ENCODE measurements at regions not wholly inside any gene's neighbourhood (a gene's known extent, or its start where the extent isn't known, plus 50 kb on each side); places are given as distances from the start of the nearest gene placed in this dataset.
A peak's percentile ranks its signal among the peaks of the same experiment; 100 is the strongest.

DNA sequence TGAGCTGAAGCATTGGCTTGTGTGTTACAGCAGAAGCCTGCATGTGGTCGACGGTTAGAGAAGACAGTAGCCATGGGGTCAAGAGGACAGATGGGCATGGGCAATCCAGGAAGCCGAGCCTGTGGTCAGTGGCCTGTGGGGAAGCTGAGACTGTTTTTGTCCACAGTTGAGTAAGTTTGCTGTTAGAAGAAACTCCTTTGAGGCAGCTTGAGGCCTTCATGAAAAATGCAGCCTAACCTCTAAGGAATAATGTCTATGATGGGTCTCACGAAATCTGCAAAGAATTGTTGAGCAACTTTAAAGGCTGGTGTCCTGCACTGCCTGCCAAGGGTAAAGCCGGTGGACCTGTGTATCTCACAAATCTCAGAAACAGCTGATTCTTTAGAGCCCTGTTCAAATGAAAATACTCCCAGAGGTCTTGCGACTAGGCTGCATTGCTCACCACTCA is 322.4 kb downstream of the SETD4 start:
- no peak overlapping the region for H3K4me3 ChIP-seq (ENCODE audit: low read depth, low read length)
- TF ChIP-seq, protein P1, sequence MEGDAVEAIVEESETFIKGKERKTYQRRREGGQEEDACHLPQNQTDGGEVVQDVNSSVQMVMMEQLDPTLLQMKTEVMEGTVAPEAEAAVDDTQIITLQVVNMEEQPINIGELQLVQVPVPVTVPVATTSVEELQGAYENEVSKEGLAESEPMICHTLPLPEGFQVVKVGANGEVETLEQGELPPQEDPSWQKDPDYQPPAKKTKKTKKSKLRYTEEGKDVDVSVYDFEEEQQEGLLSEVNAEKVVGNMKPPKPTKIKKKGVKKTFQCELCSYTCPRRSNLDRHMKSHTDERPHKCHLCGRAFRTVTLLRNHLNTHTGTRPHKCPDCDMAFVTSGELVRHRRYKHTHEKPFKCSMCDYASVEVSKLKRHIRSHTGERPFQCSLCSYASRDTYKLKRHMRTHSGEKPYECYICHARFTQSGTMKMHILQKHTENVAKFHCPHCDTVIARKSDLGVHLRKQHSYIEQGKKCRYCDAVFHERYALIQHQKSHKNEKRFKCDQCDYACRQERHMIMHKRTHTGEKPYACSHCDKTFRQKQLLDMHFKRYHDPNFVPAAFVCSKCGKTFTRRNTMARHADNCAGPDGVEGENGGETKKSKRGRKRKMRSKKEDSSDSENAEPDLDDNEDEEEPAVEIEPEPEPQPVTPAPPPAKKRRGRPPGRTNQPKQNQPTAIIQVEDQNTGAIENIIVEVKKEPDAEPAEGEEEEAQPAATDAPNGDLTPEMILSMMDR (IDR thresholded peaks at IDR 0.05; ENCODE audit: insufficient read depth, low read depth, low read length) = no peak
- DNase-seq (ENCODE audit: low read depth) = peak; percentile 72

DNA sequence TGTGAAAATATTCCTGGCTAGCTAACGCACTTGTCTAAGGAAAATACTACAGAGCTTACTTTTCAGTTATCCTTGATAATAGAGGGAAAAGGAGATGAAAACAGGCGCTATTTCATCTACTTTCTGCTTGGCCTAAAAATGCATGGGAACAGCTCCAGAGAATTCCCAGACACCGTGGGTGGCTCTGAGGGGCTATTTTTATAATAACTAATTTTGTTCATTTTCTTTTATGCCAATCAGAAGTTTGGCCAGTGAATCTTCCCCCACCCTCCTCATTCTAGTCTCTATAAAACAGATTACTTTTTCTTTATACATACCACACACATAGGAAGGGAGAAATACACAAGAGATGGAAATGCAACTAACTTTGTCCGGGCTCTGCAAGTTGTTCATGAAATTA is 322.9 kb downstream of the SETD4 start:
- DNase-seq (ENCODE audit: low read depth) = no peak
- H3K4me3 ChIP-seq (ENCODE audit: low read depth, low read length) = no peak overlapping the region
- TF ChIP-seq, protein P1 (IDR thresholded peaks at IDR 0.05; ENCODE audit: insufficient read depth, low read depth, low read length) = no peak

DNA sequence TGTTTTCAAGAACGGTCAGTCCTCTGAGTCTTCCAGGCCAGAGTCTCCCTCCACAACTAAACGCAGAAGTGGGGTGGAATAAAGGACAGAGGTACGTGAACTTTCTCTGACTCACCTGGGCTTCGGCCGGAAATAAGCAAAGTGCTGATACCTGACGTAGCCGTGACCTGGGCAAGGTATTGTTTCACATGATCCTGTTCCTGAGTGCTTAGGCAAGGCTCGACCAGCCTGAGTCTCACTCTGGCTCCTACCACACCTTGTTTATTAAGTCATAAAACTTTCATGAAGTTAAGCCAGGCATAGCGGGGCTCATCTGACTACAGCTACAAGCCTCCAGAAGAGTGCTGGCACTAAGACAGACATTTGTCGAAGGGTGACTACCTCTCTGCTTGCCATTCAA is 327.5 kb downstream of the SETD4 start:
- TF ChIP-seq, protein P1 (IDR thresholded peaks at IDR 0.05; ENCODE audit: insufficient read depth, low read depth, low read length) = no peak
- no peak overlapping the region for H3K4me3 ChIP-seq (ENCODE audit: low read depth, low read length)

DNA sequence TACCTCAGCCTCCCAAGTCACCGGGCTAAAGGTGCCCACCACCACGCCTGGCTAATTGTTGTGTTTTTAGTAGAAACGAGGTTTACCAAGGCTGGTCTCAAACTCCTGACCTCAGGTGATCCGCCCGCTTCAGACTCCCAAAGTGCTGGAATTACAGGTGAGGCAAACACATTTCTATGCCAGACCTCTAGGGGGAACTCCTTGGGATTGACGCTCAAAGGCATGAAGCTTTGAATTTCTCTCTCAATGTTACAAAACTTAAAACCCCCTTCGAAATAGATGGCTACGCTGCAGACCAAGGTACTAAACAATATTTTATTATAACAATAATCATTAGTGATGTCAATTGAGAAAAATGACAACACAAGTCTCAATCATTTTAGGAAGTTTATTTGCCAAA is 330.0 kb downstream of the SETD4 start:
- no peak overlapping the region for H3K4me3 ChIP-seq (ENCODE audit: low read depth, low read length)
- no peak for DNase-seq (ENCODE audit: low read depth)
- TF ChIP-seq, protein P1 (IDR thresholded peaks at IDR 0.05; ENCODE audit: insufficient read depth, low read depth, low read length) = no peak

More for the DNA sequence above, 327.5 kb downstream of the SETD4 start:
- no peak for DNase-seq (ENCODE audit: low read depth)

DNA sequence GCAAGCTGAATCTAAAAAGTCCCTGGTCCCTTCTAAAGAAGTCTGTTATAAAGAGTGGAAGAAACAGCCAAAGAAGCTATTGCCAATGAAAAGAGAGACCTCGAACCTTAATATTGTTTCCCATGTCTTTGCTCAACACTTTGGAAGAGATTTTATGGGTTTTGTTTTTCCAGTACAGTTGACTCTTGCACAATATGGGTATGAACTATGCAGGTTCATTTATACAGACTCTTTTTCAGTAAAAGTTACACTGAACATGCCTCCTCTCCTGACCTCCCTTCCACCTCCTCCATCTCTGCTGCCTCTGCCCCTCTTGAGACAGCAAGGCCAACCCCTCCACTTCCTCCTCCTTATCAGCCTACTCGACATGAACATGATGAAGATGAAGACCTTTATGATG is 332.5 kb downstream of the SETD4 start:
- TF ChIP-seq, protein P1 (IDR thresholded peaks at IDR 0.05; ENCODE audit: insufficient read depth, low read depth, low read length) = no peak
- DNase-seq (ENCODE audit: low read depth) = peak; percentile 12
- no peak overlapping the region for H3K4me3 ChIP-seq (ENCODE audit: low read depth, low read length)

DNA sequence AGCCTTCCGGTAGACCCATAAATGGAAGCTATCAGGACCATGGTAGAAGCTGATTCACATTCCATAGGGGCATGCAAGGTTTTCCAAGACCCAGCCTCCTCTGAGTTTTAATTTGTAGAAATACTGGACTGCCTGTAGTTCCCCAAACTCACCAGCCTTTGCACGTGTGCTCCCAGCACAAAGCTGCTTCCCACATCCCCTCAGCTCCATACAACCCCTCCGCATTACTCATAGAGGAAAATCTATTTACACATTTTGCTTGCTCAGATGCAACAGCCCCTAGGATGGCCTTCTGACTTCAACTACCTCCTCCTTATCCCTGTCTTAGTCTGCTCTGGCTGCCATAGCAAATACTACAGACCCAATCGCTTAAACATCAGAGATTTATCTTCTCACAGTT is 336.2 kb downstream of the SETD4 start:
- H3K4me3 ChIP-seq (ENCODE audit: low read depth, low read length) = no peak overlapping the region
- TF ChIP-seq, protein P1 (IDR thresholded peaks at IDR 0.05; ENCODE audit: insufficient read depth, low read depth, low read length) = no peak
- no peak for DNase-seq (ENCODE audit: low read depth)

DNA sequence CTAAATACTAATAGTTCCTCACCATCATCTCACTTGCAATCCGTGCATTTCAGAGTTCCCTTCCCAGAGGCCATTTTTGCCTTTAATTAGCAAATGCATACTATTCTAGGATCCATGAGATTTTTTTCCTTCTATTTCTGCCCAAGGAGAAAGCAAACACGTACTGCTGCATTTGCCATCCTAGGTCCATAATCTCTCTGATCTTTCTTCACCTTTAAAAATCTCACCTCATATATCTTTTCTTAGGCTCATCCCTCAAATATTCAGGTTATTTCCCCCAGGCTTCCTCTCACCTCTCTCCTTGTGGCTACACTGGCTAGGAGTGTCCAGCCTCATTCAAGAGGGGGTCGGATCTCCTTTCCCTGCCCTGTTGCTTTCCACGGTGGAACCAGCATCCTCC is 338.6 kb downstream of the SETD4 start:
- TF ChIP-seq, protein P1 (IDR thresholded peaks at IDR 0.05; ENCODE audit: insufficient read depth, low read depth, low read length) = no peak
- no peak overlapping the region for H3K4me3 ChIP-seq (ENCODE audit: low read depth, low read length)
- no peak for DNase-seq (ENCODE audit: low read depth)

Measured in fibroblast of villous mesenchyme (primary cell).